ENCODE measurements at regions not wholly inside any gene's neighbourhood (a gene's known extent, or its start where the extent isn't known, plus 50 kb on each side); places are given as distances from the start of the nearest gene placed in this dataset.

- peak in 2 of 3 donors; percentile 10 to 53 for TF ChIP-seq POLR2AphosphoS5 (IDR thresholded peaks at IDR 0.05)
- TF ChIP-seq POLR2A (IDR thresholded peaks at IDR 0.05): no peak
Measured at GRCh38 chr6:148682990-148683389, 63.8 kb upstream of the UST start.
